ENCODE measurements at regions not wholly inside any gene's neighbourhood (a gene's known extent, or its start where the extent isn't known, plus 50 kb on each side); places are given as distances from the start of the nearest gene placed in this dataset.

DNA sequence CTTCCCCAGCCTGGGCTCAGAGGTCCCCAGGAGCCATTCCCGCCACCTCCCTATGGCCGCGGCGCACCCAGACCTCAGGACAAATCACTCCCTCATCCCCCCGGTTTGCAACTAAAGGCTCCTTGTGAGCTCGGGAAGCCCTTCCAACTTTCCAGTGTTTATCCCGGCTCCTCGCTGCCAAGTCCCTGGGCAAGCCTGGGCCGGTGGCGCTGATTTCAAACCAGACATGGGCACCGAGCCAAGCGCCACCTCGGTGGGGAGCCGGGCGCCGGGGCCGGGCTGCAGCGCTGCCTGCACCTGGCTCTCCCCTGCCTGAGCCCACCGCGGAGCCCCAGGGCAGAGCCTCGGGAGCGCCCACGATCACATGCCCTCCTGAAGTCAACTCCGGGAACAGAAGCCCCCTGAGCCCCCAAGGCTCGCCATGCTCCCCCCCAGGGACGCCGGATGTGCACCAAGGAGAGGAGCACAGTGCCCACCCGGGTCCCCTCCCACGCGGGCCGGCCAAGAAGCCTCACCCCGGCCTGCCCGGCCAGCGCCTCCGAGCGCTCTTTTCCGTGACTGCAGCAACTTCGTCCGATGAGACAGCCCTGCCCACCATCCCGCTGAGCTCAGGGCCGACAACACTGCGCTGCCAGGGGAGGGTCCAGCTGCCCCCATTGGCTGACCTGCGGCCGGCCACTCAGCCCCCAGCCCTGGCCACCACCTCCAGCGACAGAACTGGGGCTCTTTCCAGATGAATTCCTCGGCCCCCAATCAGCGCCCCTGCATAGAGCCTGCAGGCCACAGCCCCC, 50.0 kb downstream of the NCOR2 start:
- no peaks in the 10 kb centered on the region for H3K9me3 ChIP-seq
- H3K27me3 ChIP-seq = no peaks in the 10 kb centered on the region
- H3K4me3 ChIP-seq = peak overlapping the region; percentile 54 to 67
- intact Hi-C loops (cut with DNase I) = loop anchor here (1.0 to 5.0 kb wide), 5 partner anchors 19 to 250 kb away; no protein-coding TSS in a partner anchor
- DNase-seq (ENCODE audit: low spot score in 2 of 2) = peak; percentile 50 to 90
- peak overlapping the region; percentile 91 to 97 for H3K27ac ChIP-seq
- H3K36me3 ChIP-seq = no peaks in the 10 kb centered on the region
- H3K4me1 ChIP-seq = peaks cover 42 to 71% of the 10 kb centered on the region in 2 donors
- TF ChIP-seq, protein P1, sequence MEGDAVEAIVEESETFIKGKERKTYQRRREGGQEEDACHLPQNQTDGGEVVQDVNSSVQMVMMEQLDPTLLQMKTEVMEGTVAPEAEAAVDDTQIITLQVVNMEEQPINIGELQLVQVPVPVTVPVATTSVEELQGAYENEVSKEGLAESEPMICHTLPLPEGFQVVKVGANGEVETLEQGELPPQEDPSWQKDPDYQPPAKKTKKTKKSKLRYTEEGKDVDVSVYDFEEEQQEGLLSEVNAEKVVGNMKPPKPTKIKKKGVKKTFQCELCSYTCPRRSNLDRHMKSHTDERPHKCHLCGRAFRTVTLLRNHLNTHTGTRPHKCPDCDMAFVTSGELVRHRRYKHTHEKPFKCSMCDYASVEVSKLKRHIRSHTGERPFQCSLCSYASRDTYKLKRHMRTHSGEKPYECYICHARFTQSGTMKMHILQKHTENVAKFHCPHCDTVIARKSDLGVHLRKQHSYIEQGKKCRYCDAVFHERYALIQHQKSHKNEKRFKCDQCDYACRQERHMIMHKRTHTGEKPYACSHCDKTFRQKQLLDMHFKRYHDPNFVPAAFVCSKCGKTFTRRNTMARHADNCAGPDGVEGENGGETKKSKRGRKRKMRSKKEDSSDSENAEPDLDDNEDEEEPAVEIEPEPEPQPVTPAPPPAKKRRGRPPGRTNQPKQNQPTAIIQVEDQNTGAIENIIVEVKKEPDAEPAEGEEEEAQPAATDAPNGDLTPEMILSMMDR (IDR thresholded peaks at IDR 0.05) = peak in 1 of 3 experiments; percentile 11

DNA sequence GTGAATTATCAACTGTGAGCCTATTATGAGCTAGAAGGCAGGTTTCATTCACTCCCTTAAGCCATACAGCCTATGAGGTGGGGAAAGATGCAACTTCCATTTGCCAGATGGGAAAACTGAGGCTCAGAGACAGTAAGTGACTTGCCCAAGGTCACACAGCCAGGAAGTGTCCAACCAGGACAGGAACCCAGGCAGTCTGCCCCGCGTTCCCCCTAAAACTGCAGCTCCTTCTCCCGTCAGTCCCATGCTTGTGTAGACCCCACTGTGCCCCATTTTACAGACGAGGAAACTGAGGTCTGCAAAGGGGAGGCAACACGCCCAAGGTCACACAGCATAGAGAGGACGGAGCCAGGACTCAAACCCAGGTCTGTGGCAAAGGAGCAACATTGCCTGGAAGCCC, 50.6 kb downstream of the NCOR2 start:
- H3K27me3 ChIP-seq = no peaks in the 10 kb centered on the region
- H3K27ac ChIP-seq = peak overlapping the region; percentile 91 to 97
- H3K4me3 ChIP-seq = peak overlapping the region; percentile 54 to 67
- H3K9me3 ChIP-seq = no peaks in the 10 kb centered on the region
- no peaks in the 10 kb centered on the region for H3K36me3 ChIP-seq
- TF ChIP-seq, protein P1 (IDR thresholded peaks at IDR 0.05) = no peak
- no peak for DNase-seq (ENCODE audit: low spot score in 2 of 2)
- peaks cover 42 to 70% of the 10 kb centered on the region in 2 donors for H3K4me1 ChIP-seq
- intact Hi-C loops (cut with DNase I) = loop anchor here (1.0 to 5.0 kb wide), 4 partner anchors 18 to 250 kb away; no protein-coding TSS in a partner anchor

DNA sequence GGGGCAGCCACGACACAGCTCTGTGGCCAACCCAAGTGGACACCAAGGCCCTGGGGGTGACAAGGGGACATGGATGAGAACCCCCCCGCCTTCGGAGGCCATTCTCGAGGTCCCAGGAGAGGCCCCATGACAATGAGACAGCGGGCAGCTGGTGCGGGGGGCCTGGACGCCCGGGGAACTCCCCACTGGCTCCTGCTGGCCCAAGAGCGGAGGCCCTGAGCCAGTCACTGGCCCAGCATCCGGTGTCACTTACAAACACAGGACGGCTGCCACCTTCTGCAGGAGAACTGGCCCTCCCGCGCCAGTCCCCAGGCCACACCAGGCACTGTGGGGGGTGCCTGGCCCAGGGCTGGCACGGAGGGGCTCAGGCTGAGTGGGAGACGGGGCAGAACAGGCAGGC, 51.4 kb downstream of the NCOR2 start:
- intact Hi-C loops (cut with DNase I) = loop anchor here (2.0 to 5.0 kb wide), 3 partner anchors 17 to 251 kb away; no protein-coding TSS in a partner anchor
- Histone ChIP-seq H3K4me1 (peaks cover 41 to 65% of the 10 kb centered on the region in 2 donors), H3K4me3 (no peak overlapping the region)

DNA sequence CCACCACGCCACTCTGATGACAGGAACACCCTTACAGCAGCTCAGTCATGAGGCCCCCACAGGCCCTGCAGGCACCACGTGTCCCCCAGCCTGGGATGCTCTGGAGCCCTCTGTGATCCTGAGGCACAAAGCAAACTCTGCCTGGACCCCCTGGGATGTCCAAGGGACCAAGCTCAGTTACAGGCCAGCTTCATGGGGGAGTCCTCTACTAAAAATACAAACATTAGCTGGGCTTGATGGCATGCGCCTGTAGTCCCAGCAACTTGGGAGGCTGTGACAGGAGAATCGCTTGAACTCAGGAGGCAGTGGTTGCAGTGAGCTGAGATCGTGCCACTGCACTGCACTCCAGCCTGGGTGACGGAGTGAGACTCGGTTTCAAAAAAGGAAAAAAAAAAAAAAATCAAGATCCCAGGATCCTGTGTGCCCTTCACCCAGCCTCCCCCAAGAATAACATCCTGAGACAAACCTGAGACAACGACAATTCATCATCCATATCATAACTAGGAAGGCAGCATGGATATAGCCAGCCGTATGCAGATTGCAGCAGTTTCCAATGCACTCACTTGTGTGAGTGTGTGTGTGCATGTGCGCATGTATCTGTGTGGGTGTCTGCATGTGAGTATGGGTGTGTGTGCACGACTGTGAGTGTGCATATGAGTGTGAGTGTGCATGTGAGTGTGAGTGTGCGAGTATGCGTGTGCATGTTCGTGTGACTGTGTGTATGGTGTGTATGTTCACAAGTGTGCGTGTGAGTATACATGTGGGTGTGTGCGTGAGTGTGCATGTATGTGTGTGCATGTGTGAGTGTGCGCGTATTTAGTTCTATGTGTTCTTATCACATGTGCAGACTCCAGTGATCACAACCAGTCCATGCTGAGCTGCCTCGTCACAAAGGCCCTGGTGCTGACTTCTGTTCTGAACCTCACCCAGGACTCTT, 52.1 kb downstream of the NCOR2 start:
- no peaks in the 10 kb centered on the region for H3K9me3 ChIP-seq
- no peak for DNase-seq (ENCODE audit: low spot score in 2 of 2)
- no peaks in the 10 kb centered on the region for H3K27me3 ChIP-seq
- no peaks in the 10 kb centered on the region for H3K36me3 ChIP-seq
- H3K4me3 ChIP-seq = no peak overlapping the region
- H3K4me1 ChIP-seq = peaks cover 36 to 60% of the 10 kb centered on the region in 2 donors
- TF ChIP-seq, protein P1 (IDR thresholded peaks at IDR 0.05) = no peak
- intact Hi-C loops (cut with DNase I) = loop anchor here (5.0 kb wide), 2 partner anchors 232 to 252 kb away; no protein-coding TSS in a partner anchor
- H3K27ac ChIP-seq = no peak overlapping the region

More for the DNA sequence above, 51.4 kb downstream of the NCOR2 start:
- Histone ChIP-seq H3K27ac (peak overlapping the region in 1 of 2 donors; percentile 97), H3K9me3 (no peaks in the 10 kb centered on the region), H3K27me3 (no peaks in the 10 kb centered on the region), H3K36me3 (no peaks in the 10 kb centered on the region)
- TF ChIP-seq, protein P1 (IDR thresholded peaks at IDR 0.05) = no peak
- no peak for DNase-seq (ENCODE audit: low spot score in 2 of 2)

- no peaks in the 10 kb centered on the region for H3K9me3 ChIP-seq
- no peak overlapping the region for H3K27ac ChIP-seq
- H3K27me3 ChIP-seq = no peaks in the 10 kb centered on the region
- intact Hi-C loops (cut with DNase I) = no loop called here
- H3K36me3 ChIP-seq = no peaks in the 10 kb centered on the region
- peaks cover 27 to 58% of the 10 kb centered on the region in 2 donors for H3K4me1 ChIP-seq
- TF ChIP-seq, protein P1 (IDR thresholded peaks at IDR 0.05) = no peak
- H3K4me3 ChIP-seq = no peak overlapping the region
- DNase-seq (ENCODE audit: low spot score in 2 of 2) = no peak
Measured at GRCh38 chr12:124514145-124514995, 53.0 kb downstream of the NCOR2 start.
